ENCODE measurements at regions not wholly inside any gene's neighbourhood (a gene's known extent, or its start where the extent isn't known, plus 50 kb on each side); places are given as distances from the start of the nearest gene placed in this dataset.
"Not testable (repeated sequence)": the region's sequence is repeated elsewhere in the genome, so short reads cannot be mapped to it uniquely, and the experiment has no call there.

DNA sequence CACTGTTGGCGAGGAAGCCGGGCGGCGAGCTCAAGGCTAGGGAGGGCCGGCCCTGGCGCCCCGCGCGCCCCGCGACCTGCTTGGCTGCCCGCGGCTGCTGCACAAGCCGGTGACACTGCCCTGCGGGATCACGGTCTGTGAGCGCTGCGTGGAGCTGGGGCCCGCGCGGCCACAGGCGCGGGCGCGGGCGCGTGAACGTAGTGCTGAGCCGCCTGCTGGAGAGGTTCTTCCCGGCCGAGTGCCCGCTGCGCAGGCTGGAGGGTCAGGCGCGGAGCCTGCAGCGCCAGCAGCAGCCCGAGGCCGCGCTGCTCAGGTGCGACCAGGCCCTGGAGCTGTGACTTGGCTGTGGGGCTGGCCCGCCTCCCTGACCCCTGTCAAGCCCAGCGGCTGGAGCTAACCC, 572.3 kb downstream of the TUBA3C start:
- peak in 1 of 3 donors; percentile 0 for DNase-seq
- POLR2A ChIA-PET; H3K27ac ChIP-seq (ENCODE audit: insufficient read depth in 1 of 2, low read depth in 1 of 2, low read length in 2 of 2, poor library complexity in 1 of 2, severe bottlenecking in 2 of 2); H3K27me3 ChIP-seq (replicated peaks in 2 of 5; ENCODE audit: control insufficient read depth in 4 of 5, insufficient read depth in 5 of 5, low read length in 4 of 5); H3K9me3 ChIP-seq (ENCODE audit: control extremely low read depth in 1 of 5, control insufficient read depth in 4 of 5, insufficient read depth in 2 of 5, low read depth in 1 of 5, low read length in 4 of 5); H3K4me3 ChIP-seq (ENCODE audit: control insufficient read depth in 1 of 7, extremely low read depth in 1 of 7, insufficient read depth in 4 of 7, low read depth in 2 of 7, low read length in 6 of 7); H3K4me1 ChIP-seq (ENCODE audit: control extremely low read depth in 1 of 4, control insufficient read depth in 4 of 4, insufficient read depth in 4 of 4, low read length in 3 of 4); H3K36me3 ChIP-seq (ENCODE audit: control insufficient read depth in 4 of 4, insufficient read depth in 4 of 4, low read length in 3 of 4); CTCF ChIA-PET: not testable (repeated sequence)
- WGBS (ENCODE audit: insufficient coverage), result 64% methylated on average over 21 of the region's 42 CpGs

DNA sequence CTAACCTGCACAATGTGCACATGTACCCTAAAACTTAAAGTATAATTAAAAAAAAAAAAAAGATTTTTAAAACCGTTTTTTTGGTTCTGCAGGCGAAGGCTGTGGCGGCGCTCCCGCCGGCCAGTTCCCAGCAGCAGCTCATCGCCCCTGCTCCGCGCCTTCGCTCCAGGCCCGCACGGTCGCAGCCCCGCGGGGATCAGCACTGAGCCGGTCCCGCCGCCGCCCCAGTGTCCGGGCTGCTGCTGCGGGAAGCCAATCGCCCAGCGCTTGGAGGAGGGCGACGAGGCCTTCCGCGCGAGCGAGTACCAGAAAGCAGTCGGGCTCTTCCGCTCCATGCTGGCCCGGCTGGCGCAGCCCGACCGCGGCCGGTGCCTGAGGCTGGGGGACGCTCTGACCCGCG, 572.8 kb downstream of the TUBA3C start:
- H3K4me1 ChIP-seq (ENCODE audit: control extremely low read depth in 1 of 4, control insufficient read depth in 4 of 4, insufficient read depth in 4 of 4, low read length in 3 of 4); H3K27ac ChIP-seq (ENCODE audit: insufficient read depth in 1 of 2, low read depth in 1 of 2, low read length in 2 of 2, poor library complexity in 1 of 2, severe bottlenecking in 2 of 2); H3K36me3 ChIP-seq (ENCODE audit: control insufficient read depth in 4 of 4, insufficient read depth in 4 of 4, low read length in 3 of 4); H3K4me3 ChIP-seq (ENCODE audit: control insufficient read depth in 1 of 7, extremely low read depth in 1 of 7, insufficient read depth in 4 of 7, low read depth in 2 of 7, low read length in 6 of 7); POLR2A ChIA-PET; H3K27me3 ChIP-seq (replicated peaks in 2 of 5; ENCODE audit: control insufficient read depth in 4 of 5, insufficient read depth in 5 of 5, low read length in 4 of 5); DNase-seq; H3K9me3 ChIP-seq (ENCODE audit: control extremely low read depth in 1 of 5, control insufficient read depth in 4 of 5, insufficient read depth in 2 of 5, low read depth in 1 of 5, low read length in 4 of 5); CTCF ChIA-PET: not testable (repeated sequence)
- no CpG with 5 or more reads among the region's 40 CpGs for WGBS (ENCODE audit: insufficient coverage)

DNA sequence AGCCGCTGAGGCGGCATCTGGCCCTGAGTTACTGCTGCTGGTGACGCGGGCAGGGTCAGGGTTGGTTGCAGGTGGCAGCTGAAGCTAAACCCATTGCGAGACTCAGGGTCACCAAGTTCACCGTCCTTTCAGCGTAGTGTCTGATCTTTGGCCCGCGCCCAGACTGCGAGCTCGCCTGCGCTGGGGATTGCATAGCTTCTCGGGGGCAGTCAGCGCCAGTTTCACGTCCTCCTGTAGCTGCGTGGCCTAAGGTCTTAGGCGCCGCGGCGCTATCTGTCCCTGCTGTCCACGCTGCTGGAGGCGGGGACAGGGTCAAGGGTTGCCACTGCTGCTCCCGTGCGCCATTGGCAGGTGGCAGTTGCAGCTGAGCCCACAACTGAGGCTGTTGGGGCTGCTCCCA, 581.3 kb downstream of the TUBA3C start:
- H3K4me1 ChIP-seq (ENCODE audit: control extremely low read depth in 1 of 4, control insufficient read depth in 4 of 4, insufficient read depth in 4 of 4, low read length in 3 of 4); POLR2A ChIA-PET; H3K4me3 ChIP-seq (ENCODE audit: control insufficient read depth in 1 of 7, extremely low read depth in 1 of 7, insufficient read depth in 4 of 7, low read depth in 2 of 7, low read length in 6 of 7); H3K27ac ChIP-seq (ENCODE audit: insufficient read depth in 1 of 2, low read depth in 1 of 2, low read length in 2 of 2, poor library complexity in 1 of 2, severe bottlenecking in 2 of 2); H3K27me3 ChIP-seq (replicated peaks in 2 of 5; ENCODE audit: control insufficient read depth in 4 of 5, insufficient read depth in 5 of 5, low read length in 4 of 5); CTCF ChIA-PET; H3K36me3 ChIP-seq (ENCODE audit: control insufficient read depth in 4 of 4, insufficient read depth in 4 of 4, low read length in 3 of 4); H3K9me3 ChIP-seq (ENCODE audit: control extremely low read depth in 1 of 5, control insufficient read depth in 4 of 5, insufficient read depth in 2 of 5, low read depth in 1 of 5, low read length in 4 of 5); DNase-seq: not testable (repeated sequence)
- WGBS (ENCODE audit: insufficient coverage), result 86% methylated on average over 9 of the region's 24 CpGs

DNA sequence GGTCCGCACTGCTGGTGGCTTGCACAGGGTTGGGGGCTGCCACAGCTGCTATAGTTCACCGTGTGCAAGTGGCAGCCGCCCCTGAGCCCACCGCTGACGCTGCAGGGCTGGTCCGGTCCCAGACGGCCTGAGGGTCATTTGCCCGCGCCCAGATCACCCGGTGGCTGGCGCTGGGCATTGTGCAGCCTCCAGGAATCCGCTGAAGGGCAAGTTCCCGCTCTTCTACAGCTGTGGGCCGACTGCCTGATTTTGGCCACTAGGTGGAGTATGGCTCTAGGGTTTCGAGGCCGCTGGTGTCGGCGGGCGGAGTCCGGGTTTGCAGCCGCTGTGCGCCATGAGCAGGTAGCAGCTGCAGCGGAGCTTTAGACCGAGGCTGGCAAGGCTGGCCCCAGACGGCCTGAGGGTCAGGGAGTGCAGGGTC, 581.8 kb downstream of the TUBA3C start:
- H3K9me3 ChIP-seq (ENCODE audit: control extremely low read depth in 1 of 5, control insufficient read depth in 4 of 5, insufficient read depth in 2 of 5, low read depth in 1 of 5, low read length in 4 of 5); H3K36me3 ChIP-seq (ENCODE audit: control insufficient read depth in 4 of 4, insufficient read depth in 4 of 4, low read length in 3 of 4); POLR2A ChIA-PET; H3K27me3 ChIP-seq (replicated peaks in 2 of 5; ENCODE audit: control insufficient read depth in 4 of 5, insufficient read depth in 5 of 5, low read length in 4 of 5); H3K4me3 ChIP-seq (ENCODE audit: control insufficient read depth in 1 of 7, extremely low read depth in 1 of 7, insufficient read depth in 4 of 7, low read depth in 2 of 7, low read length in 6 of 7); H3K4me1 ChIP-seq (ENCODE audit: control extremely low read depth in 1 of 4, control insufficient read depth in 4 of 4, insufficient read depth in 4 of 4, low read length in 3 of 4); CTCF ChIA-PET; H3K27ac ChIP-seq (ENCODE audit: insufficient read depth in 1 of 2, low read depth in 1 of 2, low read length in 2 of 2, poor library complexity in 1 of 2, severe bottlenecking in 2 of 2): not testable (repeated sequence)
- WGBS (ENCODE audit: insufficient coverage), result 61% methylated on average over 10 of the region's 25 CpGs
- DNase-seq, result peak in 2 of 3 donors; percentile 9

DNA sequence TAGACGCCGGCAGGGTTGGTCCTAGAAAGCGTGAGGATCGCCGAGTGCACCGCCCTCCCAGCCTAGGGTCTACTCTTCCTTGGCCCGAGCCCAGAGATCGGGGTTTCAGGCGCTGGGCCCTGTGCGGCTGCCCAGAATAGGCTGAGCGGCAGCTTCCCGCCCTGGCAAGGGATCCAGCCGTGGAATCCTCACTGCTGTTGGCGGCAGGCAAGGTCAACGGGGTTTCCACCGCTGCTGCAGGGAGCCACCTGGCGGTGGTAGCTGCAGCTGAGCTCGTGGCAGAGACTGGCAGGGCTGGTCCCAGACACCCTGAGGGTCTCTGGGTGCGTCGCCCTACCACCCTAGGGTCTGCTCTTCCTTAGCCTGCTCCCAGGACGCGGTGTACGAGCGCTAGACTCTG, 583.1 kb downstream of the TUBA3C start:
- POLR2A ChIA-PET; H3K4me3 ChIP-seq (ENCODE audit: control insufficient read depth in 1 of 7, extremely low read depth in 1 of 7, insufficient read depth in 4 of 7, low read depth in 2 of 7, low read length in 6 of 7); DNase-seq; H3K27me3 ChIP-seq (replicated peaks in 2 of 5; ENCODE audit: control insufficient read depth in 4 of 5, insufficient read depth in 5 of 5, low read length in 4 of 5); H3K9me3 ChIP-seq (ENCODE audit: control extremely low read depth in 1 of 5, control insufficient read depth in 4 of 5, insufficient read depth in 2 of 5, low read depth in 1 of 5, low read length in 4 of 5); H3K27ac ChIP-seq (ENCODE audit: insufficient read depth in 1 of 2, low read depth in 1 of 2, low read length in 2 of 2, poor library complexity in 1 of 2, severe bottlenecking in 2 of 2); H3K36me3 ChIP-seq (ENCODE audit: control insufficient read depth in 4 of 4, insufficient read depth in 4 of 4, low read length in 3 of 4); H3K4me1 ChIP-seq (ENCODE audit: control extremely low read depth in 1 of 4, control insufficient read depth in 4 of 4, insufficient read depth in 4 of 4, low read length in 3 of 4); CTCF ChIA-PET: not testable (repeated sequence)
- WGBS (ENCODE audit: insufficient coverage), result 75% methylated on average over 19 of the region's 24 CpGs

DNA sequence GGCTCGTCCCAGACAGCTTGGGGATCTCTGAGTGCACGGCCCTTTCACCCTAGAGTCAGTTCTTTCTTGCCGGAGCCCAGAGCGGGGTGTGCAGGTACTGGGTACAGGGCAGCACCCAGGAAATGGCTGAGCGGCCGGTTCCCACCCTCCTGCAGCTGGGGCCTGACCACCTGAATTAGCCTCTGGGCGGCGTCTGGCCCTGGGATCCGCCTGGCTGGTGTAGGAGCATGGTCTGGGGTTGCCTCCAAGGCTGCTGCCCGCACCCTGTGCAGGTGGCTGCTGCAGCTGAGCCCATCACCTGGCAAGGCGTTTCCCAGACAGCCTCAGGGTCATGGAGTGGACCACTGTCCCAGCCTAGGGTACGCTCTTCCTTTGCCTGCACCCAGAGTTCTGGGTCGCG, 583.7 kb downstream of the TUBA3C start:
- H3K9me3 ChIP-seq (ENCODE audit: control extremely low read depth in 1 of 5, control insufficient read depth in 4 of 5, insufficient read depth in 2 of 5, low read depth in 1 of 5, low read length in 4 of 5); H3K27ac ChIP-seq (ENCODE audit: insufficient read depth in 1 of 2, low read depth in 1 of 2, low read length in 2 of 2, poor library complexity in 1 of 2, severe bottlenecking in 2 of 2); H3K4me1 ChIP-seq (ENCODE audit: control extremely low read depth in 1 of 4, control insufficient read depth in 4 of 4, insufficient read depth in 4 of 4, low read length in 3 of 4); POLR2A ChIA-PET; CTCF ChIA-PET; H3K27me3 ChIP-seq (replicated peaks in 2 of 5; ENCODE audit: control insufficient read depth in 4 of 5, insufficient read depth in 5 of 5, low read length in 4 of 5); H3K36me3 ChIP-seq (ENCODE audit: control insufficient read depth in 4 of 4, insufficient read depth in 4 of 4, low read length in 3 of 4); DNase-seq; H3K4me3 ChIP-seq (ENCODE audit: control insufficient read depth in 1 of 7, extremely low read depth in 1 of 7, insufficient read depth in 4 of 7, low read depth in 2 of 7, low read length in 6 of 7): not testable (repeated sequence)
- 80% methylated on average over 11 of the region's 14 CpGs for WGBS (ENCODE audit: insufficient coverage)

- DNase-seq; CTCF ChIA-PET; H3K4me3 ChIP-seq (ENCODE audit: control insufficient read depth in 1 of 7, extremely low read depth in 1 of 7, insufficient read depth in 4 of 7, low read depth in 2 of 7, low read length in 6 of 7); POLR2A ChIA-PET; H3K27me3 ChIP-seq (replicated peaks in 2 of 5; ENCODE audit: control insufficient read depth in 4 of 5, insufficient read depth in 5 of 5, low read length in 4 of 5); H3K9me3 ChIP-seq (ENCODE audit: control extremely low read depth in 1 of 5, control insufficient read depth in 4 of 5, insufficient read depth in 2 of 5, low read depth in 1 of 5, low read length in 4 of 5); H3K36me3 ChIP-seq (ENCODE audit: control insufficient read depth in 4 of 4, insufficient read depth in 4 of 4, low read length in 3 of 4); H3K27ac ChIP-seq (ENCODE audit: insufficient read depth in 1 of 2, low read depth in 1 of 2, low read length in 2 of 2, poor library complexity in 1 of 2, severe bottlenecking in 2 of 2); H3K4me1 ChIP-seq (ENCODE audit: control extremely low read depth in 1 of 4, control insufficient read depth in 4 of 4, insufficient read depth in 4 of 4, low read length in 3 of 4): not testable (repeated sequence)
- no CpG with 5 or more reads among the region's 1 CpG for WGBS (ENCODE audit: insufficient coverage)
Measured at GRCh38 chr13:18577103-18577502, 604.5 kb downstream of the TUBA3C start.

DNA sequence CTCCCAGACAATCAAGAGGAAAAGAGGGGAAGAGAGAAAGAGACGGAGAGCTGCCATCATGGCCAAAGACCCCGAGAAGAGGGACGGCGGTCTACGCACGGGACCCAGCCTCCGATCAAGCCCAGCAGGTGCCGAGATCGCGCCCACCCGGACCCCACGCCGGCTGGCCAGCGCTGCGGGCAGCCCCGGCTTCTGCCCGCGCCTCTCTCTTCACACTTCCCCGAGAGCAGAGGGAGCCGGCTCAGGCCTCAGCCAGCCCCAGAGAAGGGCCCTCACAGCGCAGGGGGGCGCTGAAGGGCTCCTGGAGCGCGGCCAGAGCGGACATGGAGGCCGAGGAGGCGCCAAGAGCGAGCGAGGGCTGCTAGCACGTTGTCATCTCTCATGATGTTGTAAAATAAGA, 613.7 kb downstream of the TUBA3C start:
- WGBS (ENCODE audit: insufficient coverage), result 92% methylated on average over 16 of the region's 30 CpGs
- POLR2A ChIA-PET; H3K27ac ChIP-seq (ENCODE audit: insufficient read depth in 1 of 2, low read depth in 1 of 2, low read length in 2 of 2, poor library complexity in 1 of 2, severe bottlenecking in 2 of 2); H3K4me1 ChIP-seq (ENCODE audit: control extremely low read depth in 1 of 4, control insufficient read depth in 4 of 4, insufficient read depth in 4 of 4, low read length in 3 of 4); H3K27me3 ChIP-seq (replicated peaks in 2 of 5; ENCODE audit: control insufficient read depth in 4 of 5, insufficient read depth in 5 of 5, low read length in 4 of 5); H3K9me3 ChIP-seq (ENCODE audit: control extremely low read depth in 1 of 5, control insufficient read depth in 4 of 5, insufficient read depth in 2 of 5, low read depth in 1 of 5, low read length in 4 of 5); H3K36me3 ChIP-seq (ENCODE audit: control insufficient read depth in 4 of 4, insufficient read depth in 4 of 4, low read length in 3 of 4); CTCF ChIA-PET; DNase-seq; H3K4me3 ChIP-seq (ENCODE audit: control insufficient read depth in 1 of 7, extremely low read depth in 1 of 7, insufficient read depth in 4 of 7, low read depth in 2 of 7, low read length in 6 of 7): not testable (repeated sequence)

Measured in common myeloid progenitor, CD34-positive (primary cell).